ENCODE measurements at regions not wholly inside any gene's neighbourhood (a gene's known extent, or its start where the extent isn't known, plus 50 kb on each side); places are given as distances from the start of the nearest gene placed in this dataset.
"Not testable (repeated sequence)": the region's sequence is repeated elsewhere in the genome, so short reads cannot be mapped to it uniquely, and the experiment has no call there.

DNA sequence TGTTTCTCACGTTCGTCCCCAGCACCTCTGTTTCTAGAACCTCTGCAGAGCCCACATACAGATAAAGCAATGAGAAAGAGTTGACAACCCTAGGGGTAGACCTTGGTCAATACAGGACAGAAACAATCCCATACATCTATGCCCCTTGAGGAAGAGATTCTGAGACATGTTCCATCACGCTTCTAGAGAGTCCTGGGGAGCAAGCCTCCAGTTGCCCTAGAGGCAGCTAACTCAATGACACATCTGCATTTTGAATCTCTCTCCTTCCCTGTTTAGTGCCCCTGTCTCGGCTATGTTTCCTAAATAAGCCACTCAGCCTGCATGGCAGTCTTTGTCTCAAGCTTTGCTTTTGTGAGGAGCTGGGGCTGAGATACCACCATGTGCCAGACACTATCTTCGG lies 435.3 kb downstream of the CD83 start:
- no peak overlapping the region for H3K4me3 ChIP-seq (ENCODE audit: low read depth, low read length)
- TF ChIP-seq, protein P1, sequence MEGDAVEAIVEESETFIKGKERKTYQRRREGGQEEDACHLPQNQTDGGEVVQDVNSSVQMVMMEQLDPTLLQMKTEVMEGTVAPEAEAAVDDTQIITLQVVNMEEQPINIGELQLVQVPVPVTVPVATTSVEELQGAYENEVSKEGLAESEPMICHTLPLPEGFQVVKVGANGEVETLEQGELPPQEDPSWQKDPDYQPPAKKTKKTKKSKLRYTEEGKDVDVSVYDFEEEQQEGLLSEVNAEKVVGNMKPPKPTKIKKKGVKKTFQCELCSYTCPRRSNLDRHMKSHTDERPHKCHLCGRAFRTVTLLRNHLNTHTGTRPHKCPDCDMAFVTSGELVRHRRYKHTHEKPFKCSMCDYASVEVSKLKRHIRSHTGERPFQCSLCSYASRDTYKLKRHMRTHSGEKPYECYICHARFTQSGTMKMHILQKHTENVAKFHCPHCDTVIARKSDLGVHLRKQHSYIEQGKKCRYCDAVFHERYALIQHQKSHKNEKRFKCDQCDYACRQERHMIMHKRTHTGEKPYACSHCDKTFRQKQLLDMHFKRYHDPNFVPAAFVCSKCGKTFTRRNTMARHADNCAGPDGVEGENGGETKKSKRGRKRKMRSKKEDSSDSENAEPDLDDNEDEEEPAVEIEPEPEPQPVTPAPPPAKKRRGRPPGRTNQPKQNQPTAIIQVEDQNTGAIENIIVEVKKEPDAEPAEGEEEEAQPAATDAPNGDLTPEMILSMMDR (IDR thresholded peaks at IDR 0.05; ENCODE audit: low read depth, low read length, missing control alignments), result no peak
- in situ Hi-C loops (cut with HindIII; ENCODE audit: low sequenced_read_pairs), result no loop called here
- DNase-seq (ENCODE audit: low read depth), result no peak

DNA sequence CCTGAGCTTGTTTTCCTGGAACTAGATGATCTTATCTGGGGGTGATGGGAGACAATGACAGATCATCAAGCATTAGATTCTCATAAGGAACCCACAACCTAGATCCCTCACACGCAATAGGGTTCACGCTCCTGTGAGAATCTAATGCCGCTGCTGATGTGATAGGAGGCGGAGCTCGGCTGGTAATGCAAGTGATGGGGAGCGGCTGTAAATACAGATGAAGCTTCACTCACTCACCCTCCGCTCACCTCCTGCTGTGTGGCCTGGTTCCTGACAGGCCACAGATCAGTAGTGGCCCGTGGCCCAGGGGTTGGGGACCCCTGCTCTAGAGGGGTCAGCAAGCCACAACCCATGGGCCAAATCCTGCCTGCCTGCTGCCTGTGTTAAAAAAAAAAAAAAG lies 435.9 kb downstream of the CD83 start:
- no peak overlapping the region for H3K4me3 ChIP-seq (ENCODE audit: low read depth, low read length)
- no peak for DNase-seq (ENCODE audit: low read depth)
- in situ Hi-C loops (cut with HindIII; ENCODE audit: low sequenced_read_pairs), result no loop called here
- TF ChIP-seq, protein P1 (IDR thresholded peaks at IDR 0.05; ENCODE audit: low read depth, low read length, missing control alignments), result no peak

DNA sequence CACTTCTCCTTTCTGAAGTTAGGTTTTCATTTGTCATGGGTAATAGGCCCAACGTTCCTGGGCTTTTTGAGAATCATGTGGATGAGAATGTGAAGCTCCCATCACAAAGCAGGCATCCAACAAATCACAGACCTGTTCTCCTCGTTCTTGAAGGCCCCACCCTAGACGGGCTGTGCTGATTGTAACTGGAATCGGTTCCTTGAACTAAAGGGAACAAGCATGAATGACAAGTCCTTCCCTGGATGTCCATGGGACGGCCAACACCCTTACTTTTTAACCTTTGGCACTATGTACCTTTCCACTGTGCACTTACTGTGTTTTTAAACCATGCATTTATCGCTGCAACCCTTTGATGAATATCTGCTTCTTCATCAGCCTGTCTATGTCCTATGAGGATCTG lies 438.2 kb downstream of the CD83 start:
- no peak overlapping the region for H3K4me3 ChIP-seq (ENCODE audit: low read depth, low read length)
- TF ChIP-seq, protein P1 (IDR thresholded peaks at IDR 0.05; ENCODE audit: low read depth, low read length, missing control alignments), result no peak
- no peak for DNase-seq (ENCODE audit: low read depth)
- in situ Hi-C loops (cut with HindIII; ENCODE audit: low sequenced_read_pairs), result no loop called here

DNA sequence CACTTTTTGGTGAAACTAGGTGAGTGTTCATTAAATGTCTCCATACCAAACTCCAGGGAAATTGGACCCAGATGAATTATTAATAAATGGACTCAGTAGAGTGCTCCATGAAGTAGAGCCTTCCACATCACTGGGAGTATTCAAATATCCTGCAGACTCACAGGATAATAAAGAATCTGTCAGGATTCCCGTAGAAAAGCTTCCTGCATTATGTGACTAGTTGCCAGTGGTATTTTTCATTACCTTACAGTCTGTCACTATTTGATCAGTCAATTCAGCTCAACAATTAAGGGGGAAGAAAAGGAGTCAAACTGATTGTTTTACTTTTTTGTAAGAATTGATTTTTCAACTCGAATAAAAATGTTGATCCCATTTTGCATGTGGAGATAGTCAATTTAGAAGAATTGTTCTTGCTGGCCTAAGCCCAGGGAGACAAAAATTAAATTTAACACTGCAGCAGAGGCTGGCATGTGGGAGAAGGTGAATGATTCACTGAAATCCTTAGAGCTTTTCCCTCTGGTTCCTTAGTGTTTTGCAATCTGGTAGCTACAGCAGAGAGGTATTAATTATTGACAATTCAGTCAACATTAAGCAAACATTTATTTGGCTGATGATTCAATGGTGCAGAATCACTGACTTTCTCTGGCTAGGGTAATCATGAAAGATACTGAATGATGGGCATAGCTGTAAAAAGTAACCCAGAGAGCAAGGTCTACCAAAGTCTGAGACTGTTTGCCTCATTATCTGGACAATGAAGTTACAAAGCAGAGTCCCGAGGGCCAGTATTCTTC lies 442.4 kb downstream of the CD83 start:
- in situ Hi-C loops (cut with HindIII; ENCODE audit: low sequenced_read_pairs), result no loop called here
- TF ChIP-seq, protein P1 (IDR thresholded peaks at IDR 0.05; ENCODE audit: low read depth, low read length, missing control alignments), result no peak
- H3K4me3 ChIP-seq (ENCODE audit: low read depth, low read length), result no peak overlapping the region
- no peak for DNase-seq (ENCODE audit: low read depth)

DNA sequence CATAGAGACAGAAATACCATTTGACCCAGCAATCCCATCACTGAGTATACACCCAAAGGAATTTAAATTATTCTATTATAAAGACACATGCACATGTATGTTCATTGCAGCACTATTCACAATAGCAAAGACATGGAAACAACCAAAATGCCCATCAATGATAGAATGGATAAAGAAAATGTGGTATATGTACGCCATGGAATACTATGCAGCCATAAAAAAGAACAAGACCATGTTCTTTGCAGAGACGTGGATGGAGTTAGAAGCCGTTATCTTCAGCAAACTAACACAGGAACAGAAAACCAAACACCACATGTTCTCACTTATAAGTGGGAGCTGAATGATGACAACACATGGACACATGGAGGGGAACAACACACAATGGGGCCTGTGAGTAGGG lies 444.0 kb downstream of the CD83 start:
- DNase-seq (ENCODE audit: low read depth); in situ Hi-C loops (cut with HindIII; ENCODE audit: low sequenced_read_pairs); H3K4me3 ChIP-seq (ENCODE audit: low read depth, low read length): not testable (repeated sequence)

DNA sequence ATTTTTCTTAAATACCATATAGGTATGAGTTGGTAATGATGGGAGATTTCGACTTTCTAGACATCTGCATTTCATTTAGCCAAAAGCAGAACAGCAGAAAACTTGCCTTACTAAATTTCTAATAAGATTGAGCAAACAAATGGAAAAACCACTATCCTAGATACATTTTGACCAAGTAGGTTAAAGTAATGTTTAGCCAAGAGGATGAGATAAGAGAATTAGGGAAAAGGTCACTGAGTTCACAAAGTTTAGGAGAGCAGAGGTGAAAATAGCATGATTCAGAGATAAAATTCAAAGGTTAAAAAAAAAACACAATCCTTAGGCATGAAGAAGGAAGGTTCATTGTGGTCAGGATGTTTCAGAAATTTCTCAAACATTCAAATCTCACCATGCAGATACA lies 450.3 kb downstream of the CD83 start:
- in situ Hi-C loops (cut with HindIII; ENCODE audit: low sequenced_read_pairs), result no loop called here
- H3K4me3 ChIP-seq (ENCODE audit: low read depth, low read length), result no peak overlapping the region
- TF ChIP-seq, protein P1 (IDR thresholded peaks at IDR 0.05; ENCODE audit: low read depth, low read length, missing control alignments), result no peak
- DNase-seq (ENCODE audit: low read depth), result no peak

DNA sequence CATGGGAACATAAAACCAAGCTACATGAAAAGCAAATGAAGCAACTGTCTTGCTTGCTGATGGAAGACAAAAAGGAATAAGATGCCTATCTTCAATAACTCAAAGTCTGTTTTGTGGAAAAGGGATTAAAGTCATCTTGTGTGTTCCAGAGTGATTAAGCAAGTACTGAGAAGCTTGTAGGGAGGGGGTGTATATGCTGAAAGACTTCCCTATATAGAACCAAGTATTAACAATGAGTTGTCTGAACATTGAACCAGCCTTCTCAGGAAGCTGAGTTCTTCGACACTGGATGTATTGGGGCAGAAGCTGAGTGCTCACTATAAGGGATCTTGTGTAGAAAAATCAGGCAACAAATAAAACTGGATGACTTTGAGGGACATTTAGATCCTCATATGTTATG lies 451.8 kb downstream of the CD83 start:
- no peak overlapping the region for H3K4me3 ChIP-seq (ENCODE audit: low read depth, low read length)
- in situ Hi-C loops (cut with HindIII; ENCODE audit: low sequenced_read_pairs), result no loop called here
- DNase-seq (ENCODE audit: low read depth), result no peak
- TF ChIP-seq, protein P1 (IDR thresholded peaks at IDR 0.05; ENCODE audit: low read depth, low read length, missing control alignments), result no peak

DNA sequence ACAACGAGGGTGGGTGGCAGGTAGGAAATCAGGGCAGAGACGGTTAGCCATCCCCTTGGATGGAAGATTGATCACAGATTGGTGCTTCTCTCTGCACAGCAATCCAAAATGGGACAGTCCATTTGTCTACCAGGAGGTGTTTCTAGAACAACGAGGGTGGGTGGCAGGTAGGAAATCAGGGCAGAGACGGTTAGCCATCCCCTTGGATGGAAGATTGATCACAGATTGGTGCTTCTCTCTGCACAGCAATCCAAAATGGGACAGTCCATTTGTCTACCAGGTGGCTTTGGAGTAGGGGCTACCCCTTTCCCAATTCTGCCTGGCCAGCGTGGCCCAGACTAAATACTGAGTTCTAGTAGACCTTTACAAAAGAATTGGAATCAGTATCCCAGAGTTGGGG lies 452.3 kb downstream of the CD83 start:
- DNase-seq (ENCODE audit: low read depth); in situ Hi-C loops (cut with HindIII; ENCODE audit: low sequenced_read_pairs); H3K4me3 ChIP-seq (ENCODE audit: low read depth, low read length): not testable (repeated sequence)

All from astrocyte of the cerebellum (primary cell).